ENCODE measurements at regions not wholly inside any gene's neighbourhood (a gene's known extent, or its start where the extent isn't known, plus 50 kb on each side); places are given as distances from the start of the nearest gene placed in this dataset.

- TF ChIP-seq GATA2 (IDR thresholded peaks at IDR 0.05; ENCODE audit: low read depth, low read length): no peak
- no peak for TF ChIP-seq GATA3 (IDR thresholded peaks at IDR 0.05; ENCODE audit: low read depth, low read length)
These were observed 226.2 kb downstream of the KIF4B start for GRCh38 chr5:155239803-155240202.

All from SH-SY5Y (cell line).